ENCODE measurements at regions not wholly inside any gene's neighbourhood (a gene's known extent, or its start where the extent isn't known, plus 50 kb on each side); places are given as distances from the start of the nearest gene placed in this dataset.

DNA sequence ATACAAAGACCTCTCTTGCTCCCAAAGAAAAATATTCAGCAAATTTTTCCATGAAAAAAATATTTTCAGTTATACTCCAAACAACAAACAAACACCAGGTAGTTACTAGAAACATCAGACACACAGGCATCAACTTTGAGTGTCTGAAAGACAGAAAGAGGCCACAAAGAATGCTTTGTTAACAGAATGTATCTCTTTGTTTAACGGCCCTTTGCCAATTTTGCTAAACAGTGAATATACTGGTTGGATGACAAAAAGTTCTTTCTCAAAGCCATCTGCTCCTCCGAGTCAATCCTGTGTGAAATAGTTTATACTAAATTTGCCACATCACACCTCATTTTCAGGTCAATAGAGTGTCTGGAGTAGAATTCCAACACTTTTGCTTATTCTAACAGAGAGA lies 216.7 kb upstream of the PHF14 start:
- TF ChIP-seq POLR2A (IDR thresholded peaks at IDR 0.05): no peak
- TF ChIP-seq, protein P1, sequence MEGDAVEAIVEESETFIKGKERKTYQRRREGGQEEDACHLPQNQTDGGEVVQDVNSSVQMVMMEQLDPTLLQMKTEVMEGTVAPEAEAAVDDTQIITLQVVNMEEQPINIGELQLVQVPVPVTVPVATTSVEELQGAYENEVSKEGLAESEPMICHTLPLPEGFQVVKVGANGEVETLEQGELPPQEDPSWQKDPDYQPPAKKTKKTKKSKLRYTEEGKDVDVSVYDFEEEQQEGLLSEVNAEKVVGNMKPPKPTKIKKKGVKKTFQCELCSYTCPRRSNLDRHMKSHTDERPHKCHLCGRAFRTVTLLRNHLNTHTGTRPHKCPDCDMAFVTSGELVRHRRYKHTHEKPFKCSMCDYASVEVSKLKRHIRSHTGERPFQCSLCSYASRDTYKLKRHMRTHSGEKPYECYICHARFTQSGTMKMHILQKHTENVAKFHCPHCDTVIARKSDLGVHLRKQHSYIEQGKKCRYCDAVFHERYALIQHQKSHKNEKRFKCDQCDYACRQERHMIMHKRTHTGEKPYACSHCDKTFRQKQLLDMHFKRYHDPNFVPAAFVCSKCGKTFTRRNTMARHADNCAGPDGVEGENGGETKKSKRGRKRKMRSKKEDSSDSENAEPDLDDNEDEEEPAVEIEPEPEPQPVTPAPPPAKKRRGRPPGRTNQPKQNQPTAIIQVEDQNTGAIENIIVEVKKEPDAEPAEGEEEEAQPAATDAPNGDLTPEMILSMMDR (IDR thresholded peaks at IDR 0.05): no peak
